H9 (cell line): ENCODE measurements at regions not wholly inside any gene's neighbourhood (a gene's known extent, or its start where the extent isn't known, plus 50 kb on each side); places are given as distances from the start of the nearest gene placed in this dataset.

Experiments used
- DNase-seq: peaks from one replicate; pipeline ENCODE4 v3.0.0-alpha.2; 2017
- H2AFZ ChIP-seq: one replicate; pipeline ENCODE4 v1.6.1; 2013; ENCODE audit warnings: mild to moderate bottlenecking, low read length, control low read depth, moderate library complexity
- H2AK5ac ChIP-seq: 2 replicates; pipeline ENCODE4 v1.6.1; 2013; ENCODE audit warnings: low read length, control low read depth, mixed read lengths; ENCODE audit not compliant: insufficient read length
- H2BK120ac ChIP-seq: one replicate; pipeline ENCODE4 v1.6.1; 2013; ENCODE audit warnings: low read depth, mild to moderate bottlenecking, low read length, control low read depth, inconsistent platforms; ENCODE audit not compliant: poor library complexity, severe bottlenecking
- H2BK12ac ChIP-seq: 2 replicates; pipeline ENCODE4 v1.6.1; 2013; ENCODE audit warnings: low read length, control low read depth, mixed read lengths, low read depth; ENCODE audit not compliant: insufficient read length
- H2BK15ac ChIP-seq: 2 replicates; pipeline ENCODE4 v1.6.1; 2013; ENCODE audit warnings: low read depth, low read length, control low read depth
- H2BK20ac ChIP-seq: one replicate; pipeline ENCODE4 v1.6.1; 2013; ENCODE audit warnings: low read depth, mild to moderate bottlenecking, low read length, control low read depth, inconsistent platforms; ENCODE audit not compliant: poor library complexity, severe bottlenecking
- H2BK5ac ChIP-seq: 2 replicates; pipeline ENCODE4 v1.6.1; 2013; ENCODE audit warnings: low read length, control low read depth, mixed read lengths; ENCODE audit not compliant: insufficient read length
- H3K14ac ChIP-seq: 2 replicates; pipeline ENCODE4 v1.6.1; 2013; ENCODE audit warnings: low read length, control low read depth; ENCODE audit not compliant: insufficient read depth
- H3K18ac ChIP-seq: 2 replicates; pipeline ENCODE4 v1.6.1; 2013; ENCODE audit warnings: low read depth, mild to moderate bottlenecking, mixed read lengths, low read length, control low read depth; ENCODE audit not compliant: insufficient read length
- H3K23ac ChIP-seq: 2 replicates; pipeline ENCODE4 v1.6.1; 2013; ENCODE audit warnings: low read length, control low read depth, mixed read lengths, low read depth; ENCODE audit not compliant: insufficient read length
- H3K23me2 ChIP-seq: 2 replicates; pipeline ENCODE4 v1.6.1; 2013; ENCODE audit warnings: low read depth, mild to moderate bottlenecking, mixed read lengths, low read length, control low read depth; ENCODE audit not compliant: insufficient read length, poor library complexity, severe bottlenecking
- H3K27ac ChIP-seq: 2 replicates; pipeline ENCODE4 v1.5.1; 2013; ENCODE audit warnings: low read length, control low read depth, mixed read lengths, low read depth; ENCODE audit not compliant: insufficient read length
- H3K27me3 ChIP-seq: 2 replicates; pipeline ENCODE4 v1.6.1; 2013; ENCODE audit warnings: low read length, control low read depth, inconsistent platforms; ENCODE audit not compliant: insufficient read depth
- H3K4ac ChIP-seq: 2 replicates; pipeline ENCODE4 v1.6.1; 2013; ENCODE audit warnings: low read depth, mild to moderate bottlenecking, control low read depth, inconsistent platforms, low read length, moderate library complexity
- H3K4me1 ChIP-seq: 2 replicates; pipeline ENCODE4 v1.6.1; 2013; ENCODE audit warnings: low read length, control low read depth, inconsistent platforms; ENCODE audit not compliant: insufficient read depth
- H3K4me2 ChIP-seq: 2 replicates; pipeline ENCODE4 v1.6.1; 2013; ENCODE audit warnings: low read length, control low read depth, mixed read lengths; ENCODE audit not compliant: insufficient read length, insufficient read depth
- H3K56ac ChIP-seq: 2 replicates; pipeline ENCODE4 v1.6.1; 2013; ENCODE audit warnings: low read depth, mild to moderate bottlenecking, mixed read lengths, low read length, control low read depth; ENCODE audit not compliant: insufficient read length
- H3K79me1 ChIP-seq: 2 replicates; pipeline ENCODE4 v1.6.1; 2013; ENCODE audit warnings: low read depth, mild to moderate bottlenecking, moderate library complexity, low read length, control low read depth, inconsistent platforms; ENCODE audit not compliant: insufficient read depth, poor library complexity, severe bottlenecking
- H3K79me2 ChIP-seq: 2 replicates; pipeline ENCODE4 v1.6.1; 2013; ENCODE audit warnings: low read length, control low read depth, inconsistent platforms; ENCODE audit not compliant: insufficient read depth
- H3K9ac ChIP-seq: 2 replicates; pipeline ENCODE4 v1.6.1; 2013; ENCODE audit warnings: low read length, control low read depth, mixed read lengths; ENCODE audit not compliant: insufficient read length; ENCODE audit errors: extremely low read depth
- H3K9me3 ChIP-seq: one replicate; pipeline ENCODE4 v1.6.1; 2013; ENCODE audit warnings: low read depth, low read length, inconsistent platforms; ENCODE audit not compliant: control insufficient read depth
- H3T11ph ChIP-seq: one replicate; pipeline ENCODE4 v1.6.1; 2013; ENCODE audit warnings: mild to moderate bottlenecking, low read length, control low read depth, inconsistent platforms
- H4K20me1 ChIP-seq: one replicate; pipeline ENCODE4 v1.6.1; 2013; ENCODE audit not compliant: control insufficient read depth, insufficient read length, insufficient read depth
- H4K5ac ChIP-seq: 2 replicates; pipeline ENCODE4 v1.6.1; 2013; ENCODE audit warnings: low read depth, mild to moderate bottlenecking, mixed read lengths, low read length, control low read depth; ENCODE audit not compliant: insufficient read length
- H4K8ac ChIP-seq: replicated peaks from 2 replicates; pipeline ENCODE4 v1.6.1; 2013; ENCODE audit warnings: low read length, control low read depth, mixed read lengths, low read depth; ENCODE audit not compliant: insufficient read length
- H4K91ac ChIP-seq: 2 replicates; pipeline ENCODE4 v1.6.1; 2013; ENCODE audit warnings: low read depth, mild to moderate bottlenecking, moderate library complexity, mixed read lengths, low read length, control low read depth; ENCODE audit not compliant: insufficient read length
- H3K27ac Mint-ChIP-seq, 3 experiments: 2 replicates in 2 of 3; 3 replicates in 1 of 3; pipeline ENCODE4 v1.8.0; 2020 to 2021; ENCODE audit warnings: mixed read lengths in 3 of 3, mild to moderate bottlenecking in 1 of 3, moderate library complexity in 1 of 3
- H3K27me3 Mint-ChIP-seq: 2 replicates; pipeline ENCODE4 v1.8.0; 2021; ENCODE audit warnings: low read depth, mild to moderate bottlenecking, moderate library complexity, mixed read lengths
- H3K36me3 Mint-ChIP-seq, 3 experiments: 2 replicates in 2 of 3; 3 replicates in 1 of 3; pipeline ENCODE4 v1.8.0; 2020 to 2021; ENCODE audit warnings: low read depth in 3 of 3, mixed read lengths in 3 of 3; ENCODE audit not compliant: insufficient read depth in 1 of 3
- H3K4me1 Mint-ChIP-seq, 2 experiments: 2 replicates each; pipeline ENCODE4 v1.8.0; 2020; ENCODE audit warnings: mixed read lengths in 2 of 2
- H3K4me3 Mint-ChIP-seq, 2 experiments: 2 replicates in 1 of 2; 3 replicates in 1 of 2; pipeline ENCODE4 v1.8.0; 2020 to 2021; ENCODE audit warnings: mild to moderate bottlenecking in 2 of 2, mixed read lengths in 2 of 2, moderate library complexity in 1 of 2
- H3K9me3 Mint-ChIP-seq, 2 experiments: 2 replicates in 1 of 2; 3 replicates in 1 of 2; pipeline ENCODE4 v1.8.0; 2020; ENCODE audit warnings: mild to moderate bottlenecking in 2 of 2, mixed read lengths in 2 of 2, moderate library complexity in 1 of 2
- CTCF ChIP-seq: fragments of 200-600 bp; sonication (generic); conservative IDR thresholded peaks from 3 replicates; pipeline ENCODE4 v1.8.0; 2021; ENCODE audit warnings: antibody characterized with exemption, mild to moderate bottlenecking
- WGBS: extraction: QIAGEN DNeasy Blood & Tissue Kit; methylation state at CpG from one replicate; pipeline ENCODE4 v1.1.7; 2013; ENCODE audit warnings: missing lambda C conversion rate, low lambda C conversion rate, mixed read lengths; ENCODE audit not compliant: insufficient read length; ENCODE audit errors: extremely low coverage; 5-methylcytosine and 5-hydroxymethylcytosine counted together

- Histone ChIP-seq H4K8ac (no peak overlapping the region), H3K79me1 (no peaks in the 10 kb centered on the region), H3K18ac (no peak overlapping the region), H3K23me2 (no peaks in the 10 kb centered on the region), H4K91ac (no peak overlapping the region), H2AK5ac (no peak overlapping the region), H4K5ac (no peak overlapping the region), H3K4me1 (no peaks in the 10 kb centered on the region), H3K27ac (no peak overlapping the region), H3K9me3 (no peaks in the 10 kb centered on the region), H3K14ac (no peak overlapping the region), H3K23ac (no peak overlapping the region), H3K4me2 (no peak overlapping the region), H2BK5ac (no peak overlapping the region), H2BK12ac (no peak overlapping the region), H2AFZ (no peak overlapping the region), H3K4ac (no peak overlapping the region), H2BK15ac (no peak overlapping the region), H3T11ph (no peak overlapping the region), H3K79me2 (no peaks in the 10 kb centered on the region), H2BK20ac (no peak overlapping the region), H3K56ac (no peak overlapping the region), H4K20me1 (no peaks in the 10 kb centered on the region), H3K27me3 (no peaks in the 10 kb centered on the region), H3K9ac (no peak overlapping the region), H2BK120ac (no peak overlapping the region)
- H3K27ac Mint-ChIP-seq, result no peak overlapping the region
- no peak for TF ChIP-seq CTCF
- no peaks in the 10 kb centered on the region for H3K27me3 Mint-ChIP-seq
- no peak overlapping the region for H3K4me3 Mint-ChIP-seq
- no peaks in the 10 kb centered on the region for H3K36me3 Mint-ChIP-seq
- no peaks in the 10 kb centered on the region for H3K4me1 Mint-ChIP-seq
- no peak for DNase-seq
- WGBS, result no CpG with 5 or more reads among the region's 3 CpGs
- H3K9me3 Mint-ChIP-seq, result no peaks in the 10 kb centered on the region
These were observed 898.8 kb downstream of the NTRK3 start for GRCh38 chr15:87357637-87358313.
